Gastroesophageal sphincter (tissue), 4 donors: ENCODE measurements at regions not wholly inside any gene's neighbourhood (a gene's known extent, or its start where the extent isn't known, plus 50 kb on each side); places are given as distances from the start of the nearest gene placed in this dataset.

ENCODE experiments used
- ATAC-seq: fragments of 150-250 bp; one replicate; pipeline ENCODE4 v1.9.1; 2016; ENCODE audit warnings: mild to moderate bottlenecking, moderate library complexity
- H3K27ac ChIP-seq, 4 donors: fragments of 200-600 bp; sonication (generic) in 3 of 4; 1 replicate in 3 of 4; 2 replicates in 1 of 4; pipeline ENCODE4 v1.5.1; 2016 to 2019
- H3K27me3 ChIP-seq: fragments of 200-600 bp; sonication (generic); one replicate; pipeline ENCODE4 v1.5.1; 2019
- H3K36me3 ChIP-seq, 2 donors: fragments of 200-600 bp; sonication (generic); one replicate each; pipeline ENCODE4 v1.5.1; 2019; ENCODE audit warnings: control low read depth in 1 of 2
- H3K4me1 ChIP-seq, 3 donors: fragments of 200-600 bp; sonication (generic); 1 replicate in 2 of 3; 2 replicates in 1 of 3; pipeline ENCODE4 v1.5.1; 2016 to 2019; ENCODE audit warnings: control low read depth in 2 of 3
- H3K4me3 ChIP-seq, 2 donors: fragments of 200-600 bp; sonication (generic); one replicate each; pipeline ENCODE4 v1.5.1; 2019; ENCODE audit warnings: mild to moderate bottlenecking in 1 of 2, moderate library complexity in 1 of 2
- H3K9me3 ChIP-seq, 3 donors: fragments of 200-600 bp; sonication (generic); one replicate each; pipeline ENCODE4 v1.5.1; 2017 to 2019; ENCODE audit warnings: control low read depth in 2 of 3
- EP300 ChIP-seq: sonication (generic); formaldehyde crosslinking; IDR thresholded peaks from one replicate; pipeline ENCODE4 v1.6.1; 2017; ENCODE audit warnings: antibody characterized with exemption, mild to moderate bottlenecking
- POLR2A ChIP-seq, 2 donors: fragments of 450-650 bp; IDR thresholded peaks; one replicate each; pipeline ENCODE4 v1.6.1; 2017; ENCODE audit warnings: antibody characterized with exemption in 2 of 2, mild to moderate bottlenecking in 2 of 2, moderate library complexity in 1 of 2
- POLR2AphosphoS5 ChIP-seq: sonication (generic); formaldehyde crosslinking; IDR thresholded peaks from one replicate; pipeline ENCODE4 v1.6.1; 2017; ENCODE audit warnings: antibody characterized with exemption
- WGBS, 2 donors: methylation state at CpG; one replicate each; pipeline ENCODE4 v1.1.5; 2018; ENCODE audit warnings: low coverage in 1 of 2; 5-methylcytosine and 5-hydroxymethylcytosine counted together
- TF ChIP-seq, protein P1 (sequence below), 4 experiments: fragments of 200-600 bp in 2 of 4; fragments of 450-650 bp in 2 of 4; sonication (generic) in 1 of 4; IDR thresholded peaks; one replicate each; pipeline ENCODE4 v1.5.1; 2017 to 2019; ENCODE audit warnings: antibody characterized with exemption in 4 of 4, mild to moderate bottlenecking in 2 of 4, moderate library complexity in 2 of 4

DNA sequence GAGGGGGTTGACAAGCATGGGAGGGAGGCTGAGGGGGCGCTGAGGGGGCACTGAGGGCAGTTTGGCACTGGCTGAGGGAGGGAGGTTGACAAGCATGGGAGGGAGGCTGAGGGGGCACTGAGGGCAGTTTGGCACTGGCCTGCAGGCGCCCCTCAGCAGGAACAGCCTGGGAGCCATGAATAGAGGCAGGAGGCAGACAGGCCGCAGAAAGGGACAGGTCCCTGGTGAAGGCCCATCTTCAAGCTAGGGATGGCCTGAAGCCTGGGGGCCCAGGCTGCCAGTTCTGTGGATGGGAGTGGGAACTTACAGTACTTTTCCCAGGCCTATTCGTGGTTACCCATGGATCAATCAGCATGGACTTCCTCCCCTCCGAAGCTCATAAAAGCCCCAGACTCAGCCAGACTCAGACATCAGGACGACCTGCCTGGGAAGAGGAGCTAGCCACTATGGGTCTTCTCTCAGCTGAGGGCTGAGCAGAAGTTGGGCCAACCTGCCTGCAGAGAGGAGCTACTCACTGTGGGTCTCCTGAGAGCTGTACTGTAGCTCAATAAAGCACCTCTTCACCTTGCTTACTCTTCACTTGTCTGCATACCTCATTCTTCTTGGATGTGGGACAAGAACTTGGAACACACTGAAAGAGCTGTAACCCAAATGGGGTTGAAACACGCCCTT, 72.8 kb upstream of the BRD7 start:
- no peak for ATAC-seq
- Histone ChIP-seq H3K4me3 (no peak overlapping the region), H3K9me3 (peaks cover 0 to 48% (median 0%) of the 10 kb centered on the region in 3 donors), H3K27me3 (no peaks in the 10 kb centered on the region), H3K4me1 (no peaks in the 10 kb centered on the region), H3K27ac (no peak overlapping the region), H3K36me3 (no peaks in the 10 kb centered on the region)
- TF ChIP-seq EP300 (no peak), POLR2A (IDR thresholded peaks at IDR 0.05) (no peak), POLR2AphosphoS5 (no peak)
- TF ChIP-seq, protein P1, sequence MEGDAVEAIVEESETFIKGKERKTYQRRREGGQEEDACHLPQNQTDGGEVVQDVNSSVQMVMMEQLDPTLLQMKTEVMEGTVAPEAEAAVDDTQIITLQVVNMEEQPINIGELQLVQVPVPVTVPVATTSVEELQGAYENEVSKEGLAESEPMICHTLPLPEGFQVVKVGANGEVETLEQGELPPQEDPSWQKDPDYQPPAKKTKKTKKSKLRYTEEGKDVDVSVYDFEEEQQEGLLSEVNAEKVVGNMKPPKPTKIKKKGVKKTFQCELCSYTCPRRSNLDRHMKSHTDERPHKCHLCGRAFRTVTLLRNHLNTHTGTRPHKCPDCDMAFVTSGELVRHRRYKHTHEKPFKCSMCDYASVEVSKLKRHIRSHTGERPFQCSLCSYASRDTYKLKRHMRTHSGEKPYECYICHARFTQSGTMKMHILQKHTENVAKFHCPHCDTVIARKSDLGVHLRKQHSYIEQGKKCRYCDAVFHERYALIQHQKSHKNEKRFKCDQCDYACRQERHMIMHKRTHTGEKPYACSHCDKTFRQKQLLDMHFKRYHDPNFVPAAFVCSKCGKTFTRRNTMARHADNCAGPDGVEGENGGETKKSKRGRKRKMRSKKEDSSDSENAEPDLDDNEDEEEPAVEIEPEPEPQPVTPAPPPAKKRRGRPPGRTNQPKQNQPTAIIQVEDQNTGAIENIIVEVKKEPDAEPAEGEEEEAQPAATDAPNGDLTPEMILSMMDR (IDR thresholded peaks at IDR 0.05), result no peak
- 20 to 100% methylated on average over 1 of the region's 7 CpGs for WGBS, 2 donors

DNA sequence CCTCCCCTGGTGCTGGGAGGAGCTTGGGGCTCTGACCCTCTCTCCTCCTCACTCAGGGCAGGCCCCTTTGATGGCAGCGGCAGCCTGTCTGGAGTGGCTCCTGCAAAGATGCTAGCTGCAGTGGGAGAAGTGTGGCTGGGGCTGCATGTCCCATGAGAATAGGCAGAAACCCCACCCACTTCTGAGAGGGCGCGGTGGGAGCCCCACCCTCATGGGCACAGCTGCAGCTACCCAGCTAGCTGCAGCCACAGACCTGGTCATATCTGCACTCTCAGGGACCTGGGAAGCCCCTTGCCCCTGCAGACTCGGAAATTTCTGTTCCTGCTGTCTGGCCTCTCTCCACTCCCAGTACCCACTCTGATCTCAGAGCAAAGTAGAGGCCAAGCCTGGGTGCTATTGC, 72.2 kb upstream of the BRD7 start:
- no peak overlapping the region for H3K4me3 ChIP-seq
- H3K9me3 ChIP-seq, result peaks cover 0 to 48% (median 0%) of the 10 kb centered on the region in 3 donors
- TF ChIP-seq POLR2AphosphoS5 (no peak), EP300 (no peak), POLR2A (IDR thresholded peaks at IDR 0.05) (no peak)
- TF ChIP-seq, protein P1 (IDR thresholded peaks at IDR 0.05), result no peak
- no peaks in the 10 kb centered on the region for H3K4me1 ChIP-seq
- no peaks in the 10 kb centered on the region for H3K36me3 ChIP-seq
- ATAC-seq, result no peak
- no peak overlapping the region for H3K27ac ChIP-seq
- WGBS, 2 donors, result no CpG with 5 or more reads among the region's 4 CpGs
- H3K27me3 ChIP-seq, result no peaks in the 10 kb centered on the region

DNA sequence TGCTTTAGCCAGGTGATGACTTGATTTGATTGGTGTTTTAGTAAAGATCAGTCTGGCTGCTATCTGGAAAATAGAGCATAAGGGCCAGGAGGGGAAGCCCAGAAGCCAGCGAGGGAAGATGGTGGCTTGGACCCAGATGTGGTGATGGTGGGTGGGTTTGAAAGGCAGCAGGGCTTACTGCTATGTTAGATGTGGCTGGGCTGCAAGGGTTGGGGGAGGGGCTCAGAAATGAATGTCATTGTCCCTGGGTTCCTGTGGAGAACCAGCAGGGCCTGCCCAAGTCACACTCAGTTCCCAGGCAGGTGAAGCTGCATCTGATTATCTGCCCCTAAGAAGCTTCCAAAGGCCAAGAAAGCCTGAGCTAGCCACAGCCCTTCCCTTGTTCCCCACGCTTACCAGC, 71.7 kb upstream of the BRD7 start:
- TF ChIP-seq, protein P1 (IDR thresholded peaks at IDR 0.05), result no peak
- TF ChIP-seq POLR2AphosphoS5 (no peak), POLR2A (IDR thresholded peaks at IDR 0.05) (no peak), EP300 (no peak)
- no peaks in the 10 kb centered on the region for H3K36me3 ChIP-seq
- H3K4me1 ChIP-seq, result no peaks in the 10 kb centered on the region
- H3K27ac ChIP-seq, result no peak overlapping the region
- no peaks in the 10 kb centered on the region for H3K27me3 ChIP-seq
- peaks cover 0 to 48% (median 0%) of the 10 kb centered on the region in 3 donors for H3K9me3 ChIP-seq
- ATAC-seq, result no peak
- 86% methylated on average over 1 of the region's 2 CpGs; no CpG with 5 or more reads in 1 of the 2 donors for WGBS, 2 donors
- no peak overlapping the region for H3K4me3 ChIP-seq

DNA sequence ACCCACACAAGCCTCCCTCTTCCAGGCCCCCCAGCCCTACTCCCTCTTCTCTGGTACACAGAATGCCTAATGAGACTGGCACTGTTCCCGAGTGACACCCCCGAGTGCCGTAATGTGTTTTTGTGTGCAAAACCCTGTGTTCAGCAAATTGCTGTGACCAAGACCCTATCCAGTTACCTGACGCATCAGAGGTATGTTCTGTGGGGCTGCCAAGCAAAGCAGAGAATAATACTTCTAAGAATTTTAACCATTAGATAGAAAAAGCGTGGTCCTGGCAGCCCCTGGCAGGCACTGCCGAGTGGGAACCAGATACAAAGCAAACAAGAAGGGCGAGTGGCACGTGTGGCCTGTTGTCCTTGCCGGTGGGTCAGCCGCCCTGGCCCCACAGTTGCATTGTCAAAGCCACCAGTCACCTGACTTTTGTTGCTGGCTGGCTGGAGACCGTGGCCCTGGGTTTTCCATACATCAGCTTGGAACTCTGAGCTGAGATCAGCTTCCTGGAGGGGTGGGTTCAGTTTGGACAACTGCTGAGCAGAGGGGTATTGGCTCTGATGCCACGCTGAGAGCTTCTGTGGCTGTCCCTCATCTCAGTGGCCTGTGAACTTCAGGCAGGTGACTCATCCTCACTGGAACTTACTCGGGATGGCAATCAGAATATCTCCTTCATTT, 69.1 kb upstream of the BRD7 start:
- H3K4me1 ChIP-seq, result no peaks in the 10 kb centered on the region
- no peak overlapping the region for H3K4me3 ChIP-seq
- H3K9me3 ChIP-seq, result peaks cover 0 to 42% (median 0%) of the 10 kb centered on the region in 3 donors
- TF ChIP-seq EP300 (no peak), POLR2A (IDR thresholded peaks at IDR 0.05) (no peak), POLR2AphosphoS5 (no peak)
- TF ChIP-seq, protein P1 (IDR thresholded peaks at IDR 0.05), result no peak
- H3K27me3 ChIP-seq, result no peaks in the 10 kb centered on the region
- no peaks in the 10 kb centered on the region for H3K36me3 ChIP-seq
- H3K27ac ChIP-seq, result no peak overlapping the region
- no peak for ATAC-seq
- 65 to 80% methylated on average over 1 to 2 of the region's 13 CpGs for WGBS, 2 donors

DNA sequence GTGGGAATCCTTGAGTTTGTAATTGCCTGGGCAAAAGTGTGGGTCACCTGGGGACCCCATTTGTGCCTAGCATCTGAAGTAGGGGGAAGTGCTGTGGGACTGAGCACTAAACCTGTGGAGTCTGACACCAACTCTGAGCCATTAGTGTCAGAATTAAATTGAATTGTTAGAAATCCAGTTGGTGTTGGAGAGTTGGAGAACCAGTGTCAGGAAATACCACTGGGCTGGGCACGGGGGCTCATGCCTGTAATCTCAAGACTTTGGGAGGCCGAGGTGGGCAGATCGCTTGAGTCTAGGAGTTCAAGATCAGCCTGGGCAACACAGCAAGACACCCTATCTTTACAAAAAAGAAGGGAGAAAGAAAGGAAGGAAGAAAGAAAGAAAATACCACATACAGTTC, 67.5 kb upstream of the BRD7 start:
- 83% methylated on average over 3 of the region's 3 CpGs; no CpG with 5 or more reads in 1 of the 2 donors for WGBS, 2 donors
- ATAC-seq, result no peak
- no peak overlapping the region for H3K27ac ChIP-seq
- H3K9me3 ChIP-seq, result peaks cover 0 to 29% (median 0%) of the 10 kb centered on the region in 3 donors
- H3K27me3 ChIP-seq, result no peaks in the 10 kb centered on the region
- H3K4me3 ChIP-seq, result no peak overlapping the region
- H3K4me1 ChIP-seq, result no peaks in the 10 kb centered on the region
- H3K36me3 ChIP-seq, result no peaks in the 10 kb centered on the region
- TF ChIP-seq, protein P1 (IDR thresholded peaks at IDR 0.05), result no peak
- TF ChIP-seq EP300 (no peak), POLR2A (IDR thresholded peaks at IDR 0.05) (no peak)
